HG03442 (cell line): ENCODE measurements at regions not wholly inside any gene's neighbourhood (a gene's known extent, or its start where the extent isn't known, plus 50 kb on each side); places are given as distances from the start of the nearest gene placed in this dataset.
A peak's percentile ranks its signal among the peaks of the same experiment; 100 is the strongest.
"Not testable (repeated sequence)": the region's sequence is repeated elsewhere in the genome, so short reads cannot be mapped to it uniquely, and the experiment has no call there.

Experiments used
- ATAC-seq: cut with Tn5 transposase; IDR thresholded peaks from one replicate; pipeline ENCODE4 v1.9.1; 2021; ENCODE audit warnings: mild to moderate bottlenecking, moderate library complexity; ENCODE audit not compliant: unreplicated experiment

GRCh38 chr5:74464512-74465209 is 175.9 kb downstream of the ENC1 start:
- no peak for ATAC-seq

DNA sequence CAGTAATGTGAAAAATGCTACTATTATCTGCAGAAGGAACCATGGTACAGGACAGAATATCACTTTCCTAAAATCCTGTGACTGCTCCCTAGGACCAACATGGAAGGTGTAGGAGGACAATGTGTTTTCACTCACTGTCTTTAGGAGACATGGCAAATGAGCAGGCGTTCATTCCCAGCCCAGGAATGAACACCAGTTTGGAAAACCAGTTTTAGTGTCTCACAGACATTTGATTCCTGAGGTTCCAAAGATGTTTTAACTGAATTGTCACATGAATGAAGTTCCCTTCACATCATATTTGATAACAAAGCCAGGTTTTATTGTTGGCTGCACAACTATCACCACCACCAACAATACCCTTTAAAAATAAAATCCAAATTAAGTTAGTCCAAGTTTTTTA is 178.2 kb downstream of the ENC1 start:
- ATAC-seq: no peak

DNA sequence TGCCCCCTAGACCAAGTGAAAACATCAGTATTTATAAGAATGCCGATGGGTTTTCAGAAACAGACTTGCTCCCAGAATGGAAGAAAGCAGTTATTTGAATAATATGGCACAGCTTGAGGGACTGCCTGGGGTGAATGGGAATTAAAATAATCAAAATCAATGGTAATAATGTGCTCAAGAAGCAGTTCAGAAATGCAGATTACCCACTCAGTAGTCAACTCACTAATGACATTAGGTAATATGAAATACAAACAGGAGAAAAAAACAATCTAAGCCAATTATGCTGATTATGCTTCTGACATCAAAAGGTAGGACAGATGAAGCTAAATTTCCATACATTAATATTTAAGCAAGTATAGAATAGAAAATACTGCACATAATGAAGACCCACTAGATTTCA is 179.3 kb downstream of the ENC1 start:
- ATAC-seq: no peak

DNA sequence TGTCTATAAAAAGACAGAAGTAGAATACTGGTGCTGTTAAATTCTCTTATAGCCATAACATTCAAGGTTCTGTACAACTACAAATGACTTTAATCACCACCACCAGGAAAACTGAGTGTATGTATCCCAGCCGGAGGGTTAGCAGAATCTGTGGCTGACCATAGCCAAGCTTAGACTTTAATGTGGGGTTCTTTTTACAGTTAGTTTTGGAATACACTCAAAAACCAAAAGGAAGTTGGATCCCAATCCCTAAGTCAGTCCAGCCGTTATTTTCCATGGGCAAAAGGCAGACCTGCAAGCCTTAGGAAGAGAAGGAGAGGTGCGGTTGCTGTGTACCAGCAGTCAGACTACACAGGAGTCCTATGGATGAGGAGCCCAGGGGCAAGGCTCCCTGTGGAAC is 179.8 kb downstream of the ENC1 start:
- ATAC-seq: no peak

DNA sequence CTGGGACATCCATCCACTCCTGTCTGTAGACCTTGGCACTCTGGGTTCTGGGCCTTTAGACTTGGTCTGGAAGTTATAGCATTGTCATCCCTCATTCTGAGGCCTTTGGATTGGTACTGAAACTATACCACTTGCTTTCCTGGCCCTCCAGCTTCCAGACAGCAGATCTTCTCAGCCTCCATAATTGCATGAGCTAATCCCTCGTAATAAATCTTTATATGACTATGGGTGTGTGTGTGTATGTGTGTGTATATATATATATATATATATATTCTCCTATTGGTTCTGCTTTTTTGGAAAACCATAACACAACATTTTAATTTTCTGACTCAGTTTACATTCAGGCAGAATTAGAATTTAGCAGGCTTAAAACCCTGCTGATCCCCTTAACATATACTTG is 180.5 kb downstream of the ENC1 start:
- ATAC-seq: no peak

DNA sequence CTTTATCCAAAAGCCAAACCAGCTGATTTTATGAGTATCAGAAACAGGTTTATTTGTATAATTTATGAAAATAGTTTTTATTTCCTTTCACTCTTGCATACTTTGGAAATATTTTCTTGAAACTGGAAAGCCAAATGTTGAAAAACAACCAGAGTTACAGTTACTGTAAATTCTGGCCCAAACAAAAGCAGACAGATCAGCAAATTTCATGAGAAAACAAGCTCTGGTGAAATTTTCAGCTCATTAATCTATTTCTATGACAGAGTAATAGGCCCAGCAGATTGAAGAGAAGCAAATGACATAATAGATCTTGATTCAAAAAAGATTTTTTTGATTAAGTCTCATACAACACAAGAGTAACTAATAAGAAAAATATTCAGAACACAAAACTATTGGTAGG is 182.7 kb downstream of the ENC1 start:
- ATAC-seq: no peak

GRCh38 chr5:74454263-74455030 is 186.1 kb downstream of the ENC1 start:
- ATAC-seq: no peak

DNA sequence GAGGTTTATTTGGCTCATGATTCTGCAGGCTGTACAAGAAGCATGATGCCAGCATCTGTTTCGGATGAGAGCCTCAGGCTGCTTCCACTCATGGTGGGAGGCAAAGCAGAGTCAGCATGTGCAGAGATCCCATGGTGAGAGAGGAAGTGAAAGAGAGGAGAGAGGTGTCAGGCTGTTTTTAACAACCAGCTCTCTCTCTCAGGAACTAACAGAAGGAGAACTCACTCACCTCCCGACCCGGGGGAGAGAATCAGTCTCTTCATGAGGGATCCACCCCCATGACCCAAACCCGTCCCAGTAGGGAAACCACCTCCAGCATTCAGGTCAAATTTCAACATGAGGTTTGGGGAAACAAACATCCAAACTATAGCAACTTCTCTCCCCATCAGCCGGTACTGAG is 187.7 kb downstream of the ENC1 start:
- ATAC-seq: no peak

DNA sequence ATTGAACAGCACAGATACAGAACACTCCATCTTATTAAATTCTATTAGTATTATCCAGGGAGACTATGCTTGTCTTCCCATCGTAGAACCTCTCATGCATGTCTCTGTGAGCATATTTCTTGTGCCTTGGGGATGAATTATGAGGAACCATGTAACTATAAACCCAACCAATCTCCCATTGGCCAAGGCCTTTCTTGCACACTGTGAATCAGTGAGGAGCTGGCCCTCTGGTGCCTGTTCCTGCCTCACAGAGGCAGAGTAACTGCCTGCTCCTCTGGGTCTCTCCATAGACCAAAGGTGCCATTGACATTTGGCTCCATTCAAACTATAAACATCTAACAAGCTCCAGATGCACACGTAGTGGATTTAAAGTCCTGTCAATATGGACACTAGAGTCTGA is 190.4 kb downstream of the ENC1 start:
- no peak for ATAC-seq

DNA sequence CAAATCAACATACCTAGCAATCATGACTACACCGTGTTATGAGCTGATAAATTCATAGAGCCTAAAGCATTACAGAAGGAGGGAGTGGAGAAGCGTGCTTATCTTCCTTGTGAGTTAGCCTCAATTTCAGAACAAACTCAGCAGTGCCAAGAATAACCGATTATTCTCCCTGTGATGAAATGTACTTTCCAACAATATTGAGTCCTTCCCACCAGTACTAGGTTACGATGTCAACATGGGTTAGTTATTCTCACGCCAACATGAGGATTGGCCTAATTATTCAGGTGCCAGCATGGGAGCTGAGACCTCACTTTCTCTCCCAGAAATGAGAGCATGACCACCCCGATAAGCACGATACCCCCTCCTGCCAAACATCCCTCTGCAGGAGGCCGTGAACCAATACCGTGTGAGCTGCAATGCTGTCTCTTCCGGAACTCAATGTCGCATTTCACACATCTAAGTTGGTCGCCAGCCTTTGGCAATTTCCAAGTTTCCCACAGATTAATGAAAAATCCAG is 193.7 kb downstream of the ENC1 start:
- ATAC-seq: no peak

GRCh38 chr5:74442466-74442865 is 198.1 kb downstream of the ENC1 start:
- no peak for ATAC-seq

- no peak for ATAC-seq
Measured at GRCh38 chr5:74441616-74442015, 198.9 kb downstream of the ENC1 start.

- ATAC-seq: no peak
Measured at GRCh38 chr5:74440341-74440740, 200.2 kb downstream of the ENC1 start.

DNA sequence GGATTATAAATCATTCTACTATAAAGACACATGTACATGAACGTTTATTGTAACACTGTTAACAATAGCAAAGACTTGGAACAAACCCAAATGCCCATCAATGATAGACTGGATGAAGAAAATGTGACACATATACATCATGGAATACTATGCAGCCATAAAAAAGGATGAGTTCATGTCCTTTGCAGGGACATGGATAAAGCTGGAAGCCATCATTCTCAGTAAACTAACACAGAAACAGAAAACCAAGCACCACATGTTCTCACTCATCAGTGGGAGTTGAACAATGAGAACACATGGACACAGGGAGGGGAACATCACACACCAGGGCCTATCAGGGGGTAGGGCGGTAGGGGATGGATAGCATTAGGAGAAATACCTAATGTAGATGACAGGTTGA is 202.7 kb downstream of the ENC1 start:
- not testable (repeated sequence) for ATAC-seq

DNA sequence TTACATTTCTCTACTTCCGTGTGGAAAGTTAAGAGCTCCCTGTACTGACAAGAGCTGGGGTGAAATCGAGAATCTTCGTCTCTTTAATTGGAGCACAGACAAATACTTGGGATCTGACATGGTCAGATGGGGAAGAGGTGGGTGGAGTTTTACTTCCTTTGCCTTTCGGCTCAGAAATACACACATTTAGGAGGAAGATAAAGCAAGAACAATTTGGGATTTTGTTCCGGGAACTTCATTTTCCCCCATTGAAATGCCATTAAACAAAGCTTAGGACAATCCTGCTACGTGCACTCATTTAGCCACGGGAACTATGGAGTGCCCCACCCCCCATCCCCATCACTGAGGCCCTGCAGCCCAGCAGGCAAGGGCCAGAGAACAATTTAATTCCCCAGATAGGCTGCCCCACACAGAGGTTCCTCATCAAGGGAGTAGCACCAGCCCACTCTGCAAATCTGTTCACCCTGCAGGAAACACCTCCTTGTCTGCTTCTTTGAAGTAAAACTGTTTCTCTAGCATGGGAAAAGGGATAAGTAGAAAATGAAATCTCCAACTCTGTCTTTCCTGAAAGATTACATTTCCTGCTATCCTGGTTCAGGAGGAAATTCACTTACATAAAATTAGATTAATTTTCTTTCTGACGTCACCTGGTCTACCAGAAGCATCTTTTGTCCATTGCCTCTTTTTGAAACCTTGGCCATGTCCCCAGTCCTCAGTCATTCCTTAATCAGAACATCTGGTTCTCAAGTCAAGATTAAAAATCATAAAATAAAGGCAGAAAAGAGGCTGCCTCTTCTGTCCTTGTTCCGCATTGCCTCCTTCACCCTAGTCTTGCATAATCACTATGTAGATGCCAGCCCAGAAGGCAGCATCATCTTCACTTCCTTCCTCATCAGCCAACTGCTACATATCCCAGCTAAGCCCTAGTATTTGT is 206.4 kb downstream of the ENC1 start:
- no peak for ATAC-seq

DNA sequence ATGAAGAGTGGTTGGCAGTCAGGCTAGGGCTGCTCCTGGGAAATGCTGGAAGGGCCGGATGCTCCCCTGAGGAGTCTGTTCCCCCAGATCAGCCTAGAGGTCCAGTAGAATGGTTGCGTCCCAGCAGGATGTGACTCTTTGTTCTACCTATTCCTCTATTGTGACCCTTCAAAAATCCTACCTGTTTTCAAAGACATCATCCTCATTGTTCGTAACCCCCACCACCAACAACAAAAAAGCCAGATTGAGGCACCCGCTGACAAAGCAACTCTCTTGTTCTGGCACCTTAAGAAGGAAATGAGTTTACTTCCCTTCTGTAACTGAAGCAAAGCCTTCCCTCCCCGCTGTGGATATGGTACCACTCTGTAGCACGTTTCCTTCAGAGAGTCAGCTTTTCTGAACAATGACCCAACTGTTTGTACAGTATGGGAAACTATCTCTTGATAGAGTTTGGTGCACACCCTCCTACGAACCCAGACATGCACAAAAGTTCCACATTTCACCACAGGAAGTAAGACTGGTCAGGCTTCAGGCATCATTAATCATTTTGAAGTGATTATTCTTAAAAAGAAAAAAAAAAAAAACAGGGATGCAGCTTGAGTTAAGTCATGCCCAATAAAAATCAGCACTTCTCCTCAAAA is 207.2 kb downstream of the ENC1 start:
- ATAC-seq: peak; percentile 46

DNA sequence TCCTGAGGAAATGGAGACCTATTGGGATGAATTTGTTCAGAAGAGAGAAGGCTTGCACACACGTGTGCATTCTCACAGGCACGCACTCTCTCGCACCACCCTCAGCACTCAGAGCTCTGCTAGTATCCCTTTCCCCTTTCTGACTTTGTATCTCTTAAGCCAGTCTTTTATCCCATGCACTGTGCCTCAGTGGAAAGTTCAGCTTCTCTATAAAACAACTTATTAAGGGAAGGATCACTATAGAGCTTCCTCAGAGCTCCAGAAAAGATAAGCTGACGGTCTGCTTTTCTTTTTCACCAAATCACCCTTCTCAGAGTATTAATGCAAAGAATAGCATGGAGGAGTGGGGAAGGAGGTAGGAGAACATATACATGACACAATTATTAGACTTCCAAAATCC is 207.8 kb downstream of the ENC1 start:
- no peak for ATAC-seq

DNA sequence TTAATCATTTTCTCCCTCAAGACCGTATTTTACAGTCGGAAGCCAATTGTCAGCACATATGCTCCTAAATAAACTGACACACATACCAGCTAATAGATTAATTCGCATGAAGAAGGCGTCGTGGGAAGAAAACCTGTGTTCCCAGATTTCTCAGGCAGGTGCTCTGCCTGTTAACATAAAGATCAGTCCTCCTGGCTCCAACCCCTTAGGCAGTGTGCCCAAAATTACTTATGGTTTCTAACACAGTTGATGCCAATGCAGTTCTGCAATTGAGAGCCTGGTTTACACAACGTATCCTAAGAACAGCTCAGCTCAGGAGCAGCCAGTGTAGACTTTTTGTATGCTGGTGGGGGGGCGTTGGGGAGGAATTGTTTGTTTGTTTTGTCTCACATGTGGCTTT is 208.3 kb downstream of the ENC1 start:
- ATAC-seq: no peak

GRCh38 chr5:74431290-74431669 is 209.2 kb downstream of the ENC1 start:
- ATAC-seq: no peak

DNA sequence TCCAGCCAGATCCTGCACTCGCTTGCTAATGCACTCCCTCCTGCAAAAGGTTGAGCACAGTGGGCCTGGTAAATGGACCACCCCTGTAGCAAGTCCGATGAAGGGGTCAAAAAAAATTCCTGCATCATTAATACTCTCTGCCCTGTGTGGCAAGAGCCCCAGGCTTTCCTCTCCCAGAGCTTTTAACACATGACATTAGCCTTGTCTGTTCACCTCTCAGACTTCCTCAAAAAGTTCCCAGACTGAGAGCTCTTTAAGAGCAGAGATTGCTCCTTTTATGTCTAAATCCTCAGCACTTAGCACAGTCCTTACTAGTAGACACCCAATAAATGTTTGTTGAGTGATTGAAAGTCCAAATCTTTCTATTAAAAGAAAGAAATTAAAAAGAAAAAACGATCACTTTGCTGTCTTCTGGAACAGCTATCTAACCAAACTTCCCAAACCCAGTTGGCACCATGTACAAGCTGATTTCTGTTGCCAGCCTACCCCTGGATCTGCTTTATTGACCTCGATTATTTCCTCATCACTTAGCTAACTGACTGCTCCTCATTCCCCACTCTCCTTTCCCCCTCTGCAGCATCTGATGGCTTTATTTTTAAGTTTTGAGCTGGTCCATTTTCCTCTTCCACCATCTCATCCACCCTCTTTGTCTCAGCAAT is 209.8 kb downstream of the ENC1 start:
- no peak for ATAC-seq
